Suppressor macrophage (primary cell): ENCODE measurements at regions not wholly inside any gene's neighbourhood (a gene's known extent, or its start where the extent isn't known, plus 50 kb on each side); places are given as distances from the start of the nearest gene placed in this dataset.
A peak's percentile ranks its signal among the peaks of the same experiment; 100 is the strongest.

ENCODE experiments used
- DNase-seq, 4 experiments: peaks; one replicate each; pipeline ENCODE4 v3.0.0-alpha.2; 2020 to 2022

- DNase-seq: no peak
Observed at GRCh38 chr6:16974704-16975359, 127.0 kb upstream of the STMND1 start.

DNA sequence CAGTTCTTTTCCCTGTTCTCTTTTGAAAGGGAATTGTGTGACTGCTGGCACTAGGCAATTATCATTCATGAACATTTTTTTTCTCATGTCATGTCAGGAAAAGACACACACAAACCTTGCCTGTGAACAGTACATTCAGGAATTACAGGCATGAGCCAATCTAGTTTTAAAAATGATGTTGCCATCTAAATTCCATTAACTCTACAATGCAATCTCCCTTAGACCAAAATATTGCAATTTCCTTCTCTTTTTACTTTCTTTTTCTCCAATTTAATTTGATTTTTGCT lies 127.5 kb upstream of the STMND1 start:
- no peak for DNase-seq

DNA sequence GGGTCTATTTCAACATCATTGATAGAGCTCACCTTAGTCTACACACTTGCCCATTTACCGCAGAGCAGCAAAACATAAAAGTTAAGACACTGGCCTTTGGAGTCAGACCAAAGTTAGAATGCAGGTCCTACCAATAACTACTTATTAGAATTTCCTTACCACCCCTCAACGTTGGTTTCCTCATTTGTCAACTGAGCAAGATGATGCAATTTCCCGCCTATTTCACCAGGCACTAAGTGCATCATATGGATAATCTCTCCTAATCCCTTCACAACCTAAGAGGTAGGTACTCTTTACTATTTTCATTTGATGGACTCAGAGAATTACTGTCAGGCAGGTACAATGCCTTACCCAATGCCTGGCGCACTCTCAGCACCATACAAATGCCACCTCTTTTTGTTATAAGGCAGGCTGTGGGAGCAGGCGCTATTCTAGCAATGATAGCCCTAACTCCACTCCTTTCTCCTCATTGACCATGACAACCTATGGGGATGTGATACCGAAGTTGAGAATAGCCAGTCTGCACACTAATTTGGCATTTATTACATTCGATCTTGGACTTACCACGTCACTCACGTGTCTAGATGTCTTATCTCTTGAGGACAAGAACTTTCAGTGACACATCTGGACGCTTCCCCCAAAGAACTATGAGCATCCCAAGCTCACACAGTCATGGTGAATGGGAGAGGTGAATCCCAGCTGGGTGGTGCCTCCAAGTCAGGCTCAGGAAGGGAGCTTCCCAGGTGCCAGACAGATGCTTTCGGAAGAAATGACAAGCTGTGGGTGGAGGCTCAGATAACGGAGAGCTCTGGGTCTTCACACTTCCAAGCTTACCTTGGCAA lies 128.1 kb upstream of the STMND1 start:
- DNase-seq: peak; percentile 11 to 61 (median 33)

- DNase-seq: peak; percentile 19 to 50 (median 35)
Observed at GRCh38 chr6:16973051-16973450, 128.8 kb upstream of the STMND1 start.

- peak in 1 of 4 experiments; percentile 4 for DNase-seq
Observed at GRCh38 chr6:16972535-16972934, 129.3 kb upstream of the STMND1 start.

- DNase-seq: no peak
Observed at GRCh38 chr6:16969699-16970655, 131.9 kb upstream of the STMND1 start.

DNA sequence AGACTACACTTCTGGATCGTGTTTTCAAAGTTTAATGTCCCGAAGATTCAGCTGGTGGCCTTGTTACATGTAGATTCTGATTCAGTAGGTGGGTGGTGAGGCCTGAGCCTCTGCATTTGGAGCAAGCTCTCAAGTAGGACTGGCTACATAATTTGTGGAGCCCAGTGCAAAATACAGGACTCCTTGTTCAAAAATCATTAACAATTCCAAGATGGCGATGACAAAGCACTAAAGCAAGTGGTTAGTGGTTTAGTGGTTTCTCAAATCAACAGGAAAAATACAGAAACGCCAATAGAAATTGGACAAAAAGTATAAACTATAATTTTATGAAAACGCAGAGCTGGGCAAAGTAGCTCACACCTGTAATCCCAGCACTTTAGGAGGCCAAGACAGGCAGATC lies 133.7 kb upstream of the STMND1 start:
- no peak for DNase-seq

DNA sequence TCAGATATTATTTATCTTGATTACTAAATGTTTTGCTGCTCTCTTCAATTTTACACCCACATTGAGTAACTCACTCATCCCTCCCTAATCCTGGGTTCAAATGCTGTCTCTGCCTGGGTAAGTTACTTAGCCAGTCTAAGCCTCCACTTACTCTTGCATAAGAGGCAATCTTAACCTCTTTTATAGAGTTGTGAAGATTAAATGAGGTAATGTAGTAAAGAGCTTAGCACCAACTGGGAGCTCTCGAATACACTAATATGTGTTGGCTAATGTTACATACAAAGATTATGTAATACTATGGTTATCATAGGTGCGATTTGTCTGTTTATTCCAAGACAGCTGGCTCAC lies 134.4 kb upstream of the STMND1 start:
- no peak for DNase-seq

GRCh38 chr6:16966791-16967469 lies 134.9 kb upstream of the STMND1 start:
- DNase-seq: peak; percentile 35 to 60 (median 40)

GRCh38 chr6:16965689-16966088 lies 136.2 kb upstream of the STMND1 start:
- DNase-seq: no peak

- peak; percentile 72 to 82 (median 76) for DNase-seq
Observed at GRCh38 chr6:16964553-16965499, 137.0 kb upstream of the STMND1 start.

GRCh38 chr6:16961577-16961976 lies 140.3 kb upstream of the STMND1 start:
- no peak for DNase-seq

DNA sequence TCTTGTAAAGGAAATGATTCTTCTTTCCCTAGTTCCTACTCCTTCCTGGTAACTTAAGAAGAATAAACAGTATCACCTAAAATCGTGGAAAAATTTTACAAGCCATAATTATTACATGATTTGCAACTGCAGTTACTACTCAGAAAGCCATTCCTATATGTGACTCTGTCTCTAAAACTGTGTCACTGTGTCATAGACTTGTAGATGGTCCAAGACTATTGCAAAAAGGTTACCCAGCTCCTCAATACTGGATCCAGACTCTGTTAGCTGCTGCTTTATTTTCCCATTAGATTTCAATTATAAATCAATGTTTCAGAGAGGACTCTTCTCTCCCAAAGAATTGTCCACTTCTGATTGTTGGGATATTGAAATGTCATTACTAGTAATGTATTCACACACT lies 142.1 kb upstream of the STMND1 start:
- no peak for DNase-seq

- no peak for DNase-seq
Observed at GRCh38 chr6:16956361-16956760, 145.5 kb upstream of the STMND1 start.

DNA sequence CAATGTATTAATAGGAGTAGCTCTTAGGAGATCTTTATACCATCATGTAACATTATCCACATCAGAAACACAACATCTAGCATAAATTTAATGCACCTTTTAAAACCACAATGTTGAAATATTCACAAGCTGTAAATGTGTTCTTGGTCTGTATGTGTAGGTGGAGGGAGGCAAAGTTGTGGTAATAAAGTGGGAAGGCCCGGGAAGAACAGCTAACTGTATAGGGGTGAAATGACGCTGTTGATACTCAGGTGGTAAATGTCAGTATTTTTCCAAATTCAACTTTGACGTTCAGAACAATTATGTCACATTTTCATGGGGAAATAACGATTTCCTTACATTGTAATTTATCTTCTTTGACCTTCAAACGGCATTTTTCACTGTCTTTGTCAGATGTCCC lies 146.0 kb upstream of the STMND1 start:
- no peak for DNase-seq

- DNase-seq: no peak
Observed at GRCh38 chr6:16953905-16954304, 147.9 kb upstream of the STMND1 start.

GRCh38 chr6:16953446-16953845 lies 148.4 kb upstream of the STMND1 start:
- DNase-seq: no peak

GRCh38 chr6:16950825-16951495 lies 150.9 kb upstream of the STMND1 start:
- no peak for DNase-seq

- DNase-seq: no peak
Observed at GRCh38 chr6:16950302-16950701, 151.5 kb upstream of the STMND1 start.

DNA sequence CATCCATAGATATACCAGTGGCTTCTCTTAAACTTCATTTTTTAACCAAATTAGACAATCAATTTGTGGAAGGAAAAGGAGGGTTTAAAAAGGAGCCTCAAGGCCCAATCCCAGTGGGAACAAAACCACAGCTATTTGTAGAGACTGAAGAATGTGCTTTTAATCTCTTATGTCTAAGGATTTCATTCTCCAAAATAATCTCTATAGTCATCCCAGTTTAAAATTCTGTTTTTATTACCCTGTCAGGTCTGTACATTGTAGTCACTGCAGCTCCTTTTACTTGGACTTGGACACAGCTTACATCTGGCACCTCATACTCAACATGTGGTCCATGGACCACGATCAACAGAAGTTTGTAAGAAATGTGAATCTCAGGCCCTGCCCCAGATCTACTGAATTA lies 152.1 kb upstream of the STMND1 start:
- DNase-seq: no peak

DNA sequence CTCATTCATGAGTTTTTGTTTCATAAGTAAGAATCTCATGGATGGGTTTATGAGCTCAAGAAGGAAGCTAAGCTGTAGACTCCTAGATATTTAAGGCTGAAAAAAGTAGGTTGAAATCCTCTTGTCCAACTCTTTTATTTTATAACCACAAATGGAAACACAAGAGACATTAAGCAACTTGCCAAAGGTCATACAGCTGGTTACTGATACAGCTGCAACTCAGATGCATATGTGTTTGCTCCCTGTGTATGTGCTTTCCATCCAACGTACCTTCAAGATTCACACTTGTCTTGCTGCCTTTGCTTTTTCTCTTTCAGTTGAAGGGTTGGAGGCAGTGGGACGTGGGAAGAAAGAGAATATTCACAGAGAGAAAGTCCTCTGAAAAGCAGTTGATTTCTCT lies 153.5 kb upstream of the STMND1 start:
- no peak for DNase-seq
